ENCODE measurements at regions not wholly inside any gene's neighbourhood (a gene's known extent, or its start where the extent isn't known, plus 50 kb on each side); places are given as distances from the start of the nearest gene placed in this dataset.

DNA sequence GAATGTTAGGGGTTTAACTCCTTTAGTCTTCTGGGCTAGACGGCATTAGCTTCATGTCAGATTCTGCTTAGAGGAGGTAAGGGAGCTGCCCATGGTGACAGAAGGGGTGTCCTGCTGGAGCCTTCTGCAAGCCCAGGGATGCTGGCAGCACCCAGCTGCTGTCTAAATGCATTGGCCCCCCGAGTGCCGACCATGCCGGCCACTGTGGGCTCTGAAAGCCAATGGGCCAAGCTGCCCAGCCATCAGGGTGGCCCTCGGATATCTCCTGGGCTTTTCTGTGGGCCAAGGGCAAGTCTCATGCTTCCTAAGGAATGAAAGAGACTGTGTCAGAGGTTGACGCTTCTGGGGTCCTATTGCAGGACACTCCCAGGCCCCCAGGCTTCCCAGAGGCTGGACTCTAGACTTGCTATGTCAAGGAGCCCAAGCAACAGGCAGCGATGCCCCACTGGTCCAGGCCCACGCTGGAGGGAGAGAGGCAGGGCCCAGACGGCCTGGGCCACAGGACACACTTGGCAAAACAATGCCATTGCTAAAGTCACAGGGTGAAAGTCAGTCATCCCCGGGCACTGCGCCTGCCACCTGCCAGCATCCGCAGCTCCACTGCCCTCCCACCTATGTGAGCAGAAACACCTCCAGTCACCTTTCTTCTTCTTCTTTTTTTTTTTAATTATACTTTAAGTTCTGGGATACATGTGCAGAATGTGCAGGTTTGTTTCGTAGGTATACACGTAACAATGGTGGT, 160.2 kb upstream of the GPR12 start:
- no peak for TF ChIP-seq CTCF (conservative IDR thresholded peaks at IDR 0.05; ENCODE audit: low read depth, low read length)
- no peak overlapping the region for H3K4me3 ChIP-seq (ENCODE audit: low read length)
- DNase-seq (ENCODE audit: low read depth), result no peak

GRCh38 chr13:26919732-26920131, 159.1 kb upstream of the GPR12 start:
- no peak overlapping the region for H3K4me3 ChIP-seq (ENCODE audit: low read length)
- no peak for DNase-seq (ENCODE audit: low read depth)
- no peak for TF ChIP-seq CTCF (conservative IDR thresholded peaks at IDR 0.05; ENCODE audit: low read depth, low read length)

GRCh38 chr13:26919311-26919710, 158.7 kb upstream of the GPR12 start:
- TF ChIP-seq CTCF (conservative IDR thresholded peaks at IDR 0.05; ENCODE audit: low read depth, low read length), result no peak

GRCh38 chr13:26914624-26915023, 154.0 kb upstream of the GPR12 start:
- H3K4me3 ChIP-seq (ENCODE audit: low read length), result no peak overlapping the region
- no peak for TF ChIP-seq CTCF (conservative IDR thresholded peaks at IDR 0.05; ENCODE audit: low read depth, low read length)
- no peak for DNase-seq (ENCODE audit: low read depth)

More at GRCh38 chr13:26919311-26919710, 158.7 kb upstream of the GPR12 start:
- H3K4me3 ChIP-seq (ENCODE audit: low read length), result no peak overlapping the region
- no peak for DNase-seq (ENCODE audit: low read depth)

GRCh38 chr13:26914148-26914547, 153.6 kb upstream of the GPR12 start:
- no peak for DNase-seq (ENCODE audit: low read depth)
- TF ChIP-seq CTCF (conservative IDR thresholded peaks at IDR 0.05; ENCODE audit: low read depth, low read length), result no peak
- no peak overlapping the region for H3K4me3 ChIP-seq (ENCODE audit: low read length)

- no peak for DNase-seq (ENCODE audit: low read depth)
- no peak overlapping the region for H3K4me3 ChIP-seq (ENCODE audit: low read length)
- TF ChIP-seq CTCF (conservative IDR thresholded peaks at IDR 0.05; ENCODE audit: low read depth, low read length), result no peak
Observed at GRCh38 chr13:26910754-26911465, 150.3 kb upstream of the GPR12 start.

DNA sequence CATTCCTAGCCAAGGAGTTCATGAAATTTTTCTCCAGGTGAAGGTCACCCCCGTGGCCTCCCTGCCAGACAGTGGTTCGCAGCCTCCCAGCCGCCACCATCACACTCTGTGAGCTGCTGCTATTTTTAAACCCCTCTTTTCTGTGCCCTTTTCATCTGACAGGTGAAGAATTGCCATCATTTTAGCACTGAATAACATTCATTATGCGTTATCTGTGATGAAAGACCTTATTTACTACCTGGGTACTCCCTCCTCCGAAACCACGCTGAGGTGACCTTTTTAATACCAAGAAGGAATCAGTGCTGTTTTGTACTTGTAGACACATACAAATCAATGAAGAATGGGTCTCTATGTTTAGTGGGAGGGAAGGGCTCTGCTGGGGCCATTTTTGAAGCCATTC, 148.9 kb upstream of the GPR12 start:
- no peak for DNase-seq (ENCODE audit: low read depth)
- H3K4me3 ChIP-seq (ENCODE audit: low read length), result no peak overlapping the region
- no peak for TF ChIP-seq CTCF (conservative IDR thresholded peaks at IDR 0.05; ENCODE audit: low read depth, low read length)

Data from retinal pigment epithelial cell (primary cell).